ENCODE measurements at regions not wholly inside any gene's neighbourhood (a gene's known extent, or its start where the extent isn't known, plus 50 kb on each side); places are given as distances from the start of the nearest gene placed in this dataset.

DNA sequence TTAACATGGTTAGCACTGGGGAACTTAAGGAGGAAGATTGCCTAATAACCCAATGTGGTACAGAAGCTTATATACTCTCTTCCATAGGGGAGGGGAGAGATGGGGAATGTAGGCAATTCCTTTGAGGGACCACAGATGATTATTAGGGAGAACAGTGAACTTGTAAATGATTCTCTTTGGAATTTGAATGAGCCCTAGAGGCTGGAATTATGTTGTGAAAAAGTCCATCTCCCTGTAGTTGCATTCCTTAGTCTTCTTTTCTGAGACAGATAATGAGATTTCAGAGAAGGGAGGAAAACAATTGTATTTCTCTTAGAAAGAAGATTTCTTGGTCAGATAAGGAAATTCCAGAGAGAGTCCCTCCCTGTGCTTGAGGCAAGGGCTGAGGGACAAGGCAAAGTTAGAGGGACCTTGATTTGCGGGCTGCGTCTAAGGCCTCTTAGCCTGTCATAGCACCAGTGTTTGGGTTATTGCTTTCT lies 89.0 kb upstream of the HMCN1 start:
- TF ChIP-seq, protein P1, sequence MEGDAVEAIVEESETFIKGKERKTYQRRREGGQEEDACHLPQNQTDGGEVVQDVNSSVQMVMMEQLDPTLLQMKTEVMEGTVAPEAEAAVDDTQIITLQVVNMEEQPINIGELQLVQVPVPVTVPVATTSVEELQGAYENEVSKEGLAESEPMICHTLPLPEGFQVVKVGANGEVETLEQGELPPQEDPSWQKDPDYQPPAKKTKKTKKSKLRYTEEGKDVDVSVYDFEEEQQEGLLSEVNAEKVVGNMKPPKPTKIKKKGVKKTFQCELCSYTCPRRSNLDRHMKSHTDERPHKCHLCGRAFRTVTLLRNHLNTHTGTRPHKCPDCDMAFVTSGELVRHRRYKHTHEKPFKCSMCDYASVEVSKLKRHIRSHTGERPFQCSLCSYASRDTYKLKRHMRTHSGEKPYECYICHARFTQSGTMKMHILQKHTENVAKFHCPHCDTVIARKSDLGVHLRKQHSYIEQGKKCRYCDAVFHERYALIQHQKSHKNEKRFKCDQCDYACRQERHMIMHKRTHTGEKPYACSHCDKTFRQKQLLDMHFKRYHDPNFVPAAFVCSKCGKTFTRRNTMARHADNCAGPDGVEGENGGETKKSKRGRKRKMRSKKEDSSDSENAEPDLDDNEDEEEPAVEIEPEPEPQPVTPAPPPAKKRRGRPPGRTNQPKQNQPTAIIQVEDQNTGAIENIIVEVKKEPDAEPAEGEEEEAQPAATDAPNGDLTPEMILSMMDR (conservative IDR thresholded peaks at IDR 0.05; ENCODE audit: low read depth, low read length): no peak
- TF ChIP-seq EZH2phosphoT487 (IDR thresholded peaks at IDR 0.05; ENCODE audit: borderline replicate concordance, low read length): no peak

Measured in PC-3 (cell line).